OCI-LY3 (cell line): ENCODE measurements at regions not wholly inside any gene's neighbourhood (a gene's known extent, or its start where the extent isn't known, plus 50 kb on each side); places are given as distances from the start of the nearest gene placed in this dataset.

Source experiments
- CTCF ChIP-seq: fragments of 200-600, 300-600 bp; sonication (generic); IDR thresholded peaks from 2 replicates; pipeline ENCODE4 v1.5.1; 2014; ENCODE audit warnings: antibody characterized with exemption, low read length, low read depth
- EZH2phosphoT487 ChIP-seq: fragments of 200-600 bp; shearing (Covaris generic); IDR thresholded peaks from 2 replicates; pipeline ENCODE4 v1.6.1; 2018; ENCODE audit warnings: antibody characterized with exemption, mixed run types, low read depth

- no peak for TF ChIP-seq CTCF
- TF ChIP-seq EZH2phosphoT487: no peak
Measured at GRCh38 chr22:49006207-49007012, 821.3 kb downstream of the BRD1 start.
